Pons (tissue), 1 donor: ENCODE measurements at regions not wholly inside any gene's neighbourhood (a gene's known extent, or its start where the extent isn't known, plus 50 kb on each side); places are given as distances from the start of the nearest gene placed in this dataset.
"Not testable (repeated sequence)": the region's sequence is repeated elsewhere in the genome, so short reads cannot be mapped to it uniquely, and the experiment has no call there.

Experiments
- DNase-seq: peaks from one replicate; pipeline ENCODE4 v3.0.0-alpha.2; 2016; ENCODE audit warnings: low spot score

DNA sequence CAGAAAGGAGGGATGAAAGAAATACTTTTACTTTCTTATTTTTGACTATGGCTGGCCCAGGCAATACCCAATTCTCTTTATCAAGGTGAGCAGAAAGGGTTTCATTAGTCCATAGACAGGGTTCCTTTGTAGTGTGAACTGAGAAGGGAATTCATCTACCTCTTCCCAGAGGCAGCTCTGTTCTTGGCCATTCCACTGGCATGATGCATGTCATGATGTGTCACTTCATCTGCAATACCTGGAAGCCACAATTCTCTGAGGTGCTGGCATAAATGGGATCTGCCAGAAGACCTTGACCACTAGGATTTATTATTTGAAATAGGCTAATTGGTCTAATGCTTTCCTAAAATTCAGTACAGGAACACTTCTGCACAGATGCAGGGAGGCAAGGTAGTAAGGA, 542.8 kb downstream of the RFC3 start:
- no peak for DNase-seq

DNA sequence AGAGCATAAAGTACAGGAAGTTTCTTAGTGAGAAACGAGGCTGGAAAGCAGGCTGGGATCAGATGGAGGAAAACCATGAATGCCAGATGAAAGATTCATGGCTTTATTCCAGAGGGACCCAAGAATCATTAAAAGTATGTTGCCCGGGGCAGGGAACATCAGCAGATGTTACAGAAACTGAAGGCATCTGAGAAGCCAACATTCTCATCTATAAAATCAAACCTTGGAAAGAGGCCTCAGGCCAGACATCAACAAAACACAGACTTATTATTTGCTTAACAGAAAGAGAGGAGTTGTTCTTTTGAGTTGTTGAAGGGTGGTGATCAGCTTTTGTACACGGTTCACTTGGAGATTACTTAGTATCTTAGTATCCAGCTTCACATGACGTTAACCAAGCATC, 543.6 kb downstream of the RFC3 start:
- no peak for DNase-seq

DNA sequence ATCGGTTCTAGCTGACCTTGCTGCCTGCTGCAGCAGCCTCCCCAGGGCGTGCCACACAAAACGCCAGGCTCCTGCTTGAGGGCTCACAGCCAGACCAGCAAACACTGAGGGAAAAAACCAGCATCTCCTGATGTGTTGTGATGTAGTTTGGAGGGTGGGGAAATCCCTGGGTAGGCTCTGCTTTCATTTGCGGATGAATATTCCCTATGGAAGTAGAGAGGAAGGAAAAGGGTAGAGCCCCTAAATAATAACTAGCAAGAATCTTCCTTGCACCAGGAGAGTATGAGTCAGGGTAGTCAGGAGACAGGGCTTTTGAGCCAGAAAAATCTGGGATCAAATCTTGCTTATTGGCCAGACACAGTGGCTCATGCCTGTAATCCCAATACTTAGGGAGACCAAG, 545.3 kb downstream of the RFC3 start:
- DNase-seq = no peak

DNA sequence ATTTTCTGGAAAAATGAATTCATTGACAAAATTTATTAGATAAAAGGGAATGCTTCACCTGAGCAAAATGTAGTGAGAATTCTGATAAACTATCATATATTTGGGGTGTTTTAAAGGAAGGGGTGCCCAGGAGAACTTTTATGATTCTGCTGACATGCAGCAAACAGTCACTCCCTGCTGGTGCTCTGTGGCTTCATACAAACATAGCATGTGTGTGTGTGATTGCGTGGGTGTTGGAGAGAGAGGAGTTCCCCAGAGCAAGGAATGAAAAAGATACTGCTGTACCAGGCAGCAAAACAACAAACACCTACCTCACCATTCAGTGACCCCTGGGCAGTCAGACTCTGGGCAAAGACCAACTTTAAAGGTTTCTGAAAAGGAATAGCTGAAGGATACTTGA, 546.7 kb downstream of the RFC3 start:
- no peak for DNase-seq

DNA sequence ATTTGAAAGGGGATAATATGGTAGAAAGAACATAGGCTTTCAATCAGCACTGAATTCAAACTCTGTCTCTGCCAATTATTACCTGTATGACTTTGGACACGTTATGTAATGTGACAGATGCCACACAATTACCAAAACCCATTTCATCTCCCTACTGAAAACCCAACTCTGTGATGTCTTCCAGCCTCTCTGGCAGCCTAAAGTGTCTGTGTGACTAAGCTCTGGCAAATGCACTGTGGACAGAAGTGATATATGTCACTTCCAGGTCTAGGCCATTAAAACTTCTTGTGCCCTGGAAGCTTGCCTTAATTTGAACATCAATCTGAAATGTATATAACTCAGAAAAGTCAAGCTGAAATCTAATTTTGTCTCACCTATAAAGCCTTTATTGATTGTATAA, 552.0 kb downstream of the RFC3 start:
- DNase-seq = no peak

DNA sequence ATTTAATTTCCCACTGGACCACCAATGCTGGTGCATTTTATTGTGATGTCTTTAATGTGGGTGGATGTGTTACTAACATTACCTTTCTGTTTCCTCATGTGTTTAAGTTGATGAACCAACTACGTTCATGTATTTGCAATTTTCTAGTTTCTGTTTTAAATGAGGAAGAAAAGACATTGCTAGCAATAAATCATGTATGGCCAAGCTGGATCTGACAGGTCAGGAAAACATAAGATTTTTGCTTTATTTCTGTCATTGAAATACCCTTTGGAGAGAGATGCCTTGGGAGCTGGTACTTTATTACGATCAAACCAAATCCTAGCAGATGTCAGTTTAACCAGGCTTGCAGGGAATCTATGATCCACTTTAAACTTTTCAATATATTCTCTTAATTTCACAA, 553.2 kb downstream of the RFC3 start:
- DNase-seq = no peak

- no peak for DNase-seq
Observed at GRCh38 chr13:34371645-34372395, 553.9 kb downstream of the RFC3 start.

DNA sequence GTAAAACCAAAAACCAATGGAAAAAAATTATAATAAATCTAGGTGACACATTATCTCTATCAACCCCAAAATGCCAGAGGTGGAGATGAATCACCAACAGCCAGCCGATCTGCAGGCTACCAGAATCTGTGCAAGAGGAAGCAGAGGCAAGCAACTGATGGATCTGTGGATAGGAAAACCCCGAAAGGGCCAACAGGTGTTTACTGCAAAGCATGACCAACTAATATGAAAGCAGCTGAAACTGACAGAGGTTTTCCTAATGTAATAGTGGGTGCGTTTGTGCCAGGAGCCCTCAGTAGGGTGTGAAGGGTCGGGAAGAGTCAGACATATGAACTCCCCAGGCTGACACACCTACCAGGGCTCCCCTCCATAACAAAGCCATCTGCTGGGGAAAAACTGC, 554.6 kb downstream of the RFC3 start:
- no peak for DNase-seq

DNA sequence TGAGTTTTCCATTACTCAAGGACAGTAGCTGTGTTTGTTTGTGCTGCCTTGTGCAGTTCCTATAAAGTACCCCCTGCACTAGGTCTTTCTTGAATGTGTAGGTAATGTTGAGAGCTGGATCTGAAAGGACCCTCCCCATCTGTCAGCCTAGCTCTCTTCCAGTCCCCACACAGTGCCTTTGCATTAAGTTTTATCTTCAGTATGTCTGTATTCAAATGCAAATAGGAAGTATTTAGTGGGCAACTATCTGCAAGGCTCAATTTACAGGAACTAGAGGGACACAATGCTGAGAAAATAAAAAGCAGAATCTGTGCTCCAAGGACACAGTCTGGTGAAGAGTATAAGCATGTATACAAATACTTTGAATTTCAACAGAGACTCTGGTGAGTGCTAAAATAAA, 558.5 kb downstream of the RFC3 start:
- DNase-seq = no peak

- no peak for DNase-seq
Observed at GRCh38 chr13:34381228-34381627, 560.8 kb upstream of the NBEA start.

- no peak for DNase-seq
Observed at GRCh38 chr13:34383728-34384127, 558.3 kb upstream of the NBEA start.

GRCh38 chr13:34386229-34386628, 555.8 kb upstream of the NBEA start:
- not testable (repeated sequence) for DNase-seq

DNA sequence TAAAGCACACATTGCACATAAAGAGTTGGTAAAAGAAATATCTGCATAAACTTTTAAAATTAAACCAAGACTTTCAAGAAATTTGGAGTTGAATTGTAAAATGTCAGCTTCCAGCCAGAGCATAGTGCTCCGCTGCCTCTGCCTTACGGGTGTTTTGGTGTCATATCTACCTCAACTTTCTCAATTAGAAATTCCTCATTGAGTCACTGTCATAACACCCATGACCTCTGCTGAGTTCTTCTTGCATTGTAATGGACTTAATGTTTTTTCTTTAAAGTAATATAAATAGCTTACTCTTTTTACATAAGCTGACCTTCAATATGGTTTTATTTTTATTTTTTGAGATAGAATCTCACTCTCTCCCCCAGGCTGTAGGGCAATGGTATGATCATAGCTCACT, 551.0 kb upstream of the NBEA start:
- no peak for DNase-seq

GRCh38 chr13:34401696-34402095, 540.4 kb upstream of the NBEA start:
- no peak for DNase-seq

DNA sequence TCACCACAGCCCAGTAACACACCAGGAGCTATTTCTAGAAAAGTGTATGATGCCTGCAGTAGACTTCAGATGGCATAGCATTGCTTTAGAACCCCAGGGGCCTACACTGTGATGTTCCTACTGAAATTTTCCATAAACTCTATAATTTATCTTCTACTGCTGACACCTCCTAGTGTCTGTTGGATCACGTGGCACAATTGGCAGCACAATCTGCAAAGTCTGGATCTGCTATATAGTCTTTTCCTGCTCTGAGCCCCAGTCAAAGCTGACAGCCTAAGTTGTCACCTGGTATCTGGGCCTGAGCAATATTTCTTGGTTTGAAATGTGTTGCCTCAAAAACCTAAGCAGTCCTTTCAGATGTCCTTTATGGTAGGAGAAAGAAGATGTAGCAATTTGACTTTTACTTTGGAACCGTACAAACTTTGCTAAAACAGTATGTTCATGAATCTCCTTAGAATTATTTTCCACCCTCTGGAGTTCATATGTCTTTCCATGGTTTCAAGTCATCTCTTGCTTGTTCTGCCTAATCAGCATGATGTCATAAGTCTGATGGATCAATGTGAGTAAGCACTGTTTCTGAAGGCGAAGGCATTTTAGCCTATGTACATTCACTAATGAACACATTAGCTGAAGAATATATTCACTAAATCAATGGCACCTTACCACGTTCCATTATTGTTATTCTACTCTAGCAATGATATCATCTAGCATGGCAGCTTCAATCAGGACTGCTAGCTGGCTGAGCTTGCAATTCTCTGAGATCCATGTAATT, 536.5 kb upstream of the NBEA start:
- DNase-seq = no peak

DNA sequence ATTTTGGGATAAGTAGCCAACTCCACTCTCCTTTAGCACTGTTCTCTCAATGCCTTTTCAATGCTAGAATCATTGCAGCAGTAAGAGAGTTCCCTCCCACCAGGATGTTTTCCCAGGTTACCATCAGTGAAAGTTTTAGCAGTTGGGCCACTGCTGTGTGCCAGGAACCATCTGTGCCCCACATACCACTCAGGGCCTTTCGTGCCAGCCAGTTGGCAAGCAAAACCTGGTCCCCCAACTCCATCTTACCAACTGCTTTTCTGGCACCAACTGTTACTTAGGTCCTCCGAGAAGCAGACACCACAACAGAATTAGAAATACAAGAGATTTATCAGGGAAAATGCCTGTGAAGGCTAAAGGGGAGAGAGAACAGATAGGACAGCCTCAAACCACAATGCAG, 533.4 kb upstream of the NBEA start:
- DNase-seq = peak; percentile 21

DNA sequence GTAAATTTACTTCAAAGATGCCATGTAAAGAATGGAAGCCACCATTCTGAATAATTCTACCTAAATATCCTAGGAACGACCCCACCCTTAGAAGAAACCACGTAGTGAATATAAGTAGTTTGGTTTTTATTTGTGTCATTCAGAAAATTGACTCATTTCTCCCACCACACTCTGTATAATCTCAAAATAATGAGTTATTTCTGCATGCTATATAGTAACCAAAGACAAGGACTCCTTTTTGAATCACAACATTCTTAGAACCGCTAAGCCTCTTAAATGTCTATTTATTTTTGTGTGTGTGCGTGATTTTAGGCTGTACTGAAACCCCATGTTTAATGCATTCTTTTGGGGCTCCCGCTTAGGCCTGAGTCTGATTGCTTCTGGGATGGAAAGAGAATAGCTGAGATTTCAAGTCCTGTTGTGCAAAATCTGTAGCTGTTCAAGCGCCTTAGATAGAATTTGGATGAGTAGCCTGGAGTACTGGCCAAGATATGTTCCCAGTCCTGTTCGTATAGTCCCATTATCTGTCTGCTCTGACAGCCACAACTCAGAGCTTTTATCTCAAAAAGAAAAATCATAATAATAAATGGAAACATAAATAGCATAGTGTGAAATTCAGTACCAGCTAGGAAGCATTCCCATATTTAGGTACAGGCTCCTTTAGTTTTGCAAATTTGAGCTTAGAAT, 532.4 kb upstream of the NBEA start:
- no peak for DNase-seq

DNA sequence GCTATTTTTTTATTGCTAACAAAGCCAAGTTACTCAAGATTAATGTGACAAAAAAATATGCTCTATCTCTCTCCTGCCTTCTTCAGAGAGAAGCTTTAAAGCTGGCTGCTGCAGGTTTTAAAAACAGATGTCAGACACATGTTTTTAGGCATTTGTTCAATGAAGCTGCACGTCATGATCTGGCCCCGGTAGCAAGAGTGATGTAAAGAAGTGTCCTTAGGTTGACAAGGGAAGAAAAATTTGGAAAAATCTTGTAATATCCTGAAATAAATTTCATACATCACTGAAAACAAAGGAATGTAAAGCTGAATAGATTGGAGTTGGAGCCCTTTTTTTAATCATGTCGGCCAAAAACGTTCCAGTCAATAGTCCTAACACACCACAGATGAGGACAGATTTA, 531.4 kb upstream of the NBEA start:
- DNase-seq = no peak

DNA sequence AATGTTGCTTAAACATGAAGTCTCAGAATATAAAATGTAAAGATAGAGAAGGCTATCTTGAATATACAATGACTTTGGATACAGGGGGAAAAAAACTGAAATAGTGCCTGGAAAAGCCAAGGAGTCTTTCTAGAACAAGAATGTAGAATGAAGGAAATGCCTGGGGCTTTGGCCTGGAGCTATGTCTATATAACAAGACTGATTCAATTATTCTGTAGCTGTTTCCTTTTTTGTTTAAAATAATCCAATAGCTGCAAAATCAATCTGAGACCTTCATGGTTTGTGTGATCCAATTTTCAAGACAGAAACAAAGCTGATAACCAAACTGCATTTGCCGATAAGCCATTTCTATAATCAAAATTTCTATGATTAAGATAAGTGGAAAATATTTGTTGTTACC, 530.9 kb upstream of the NBEA start:
- DNase-seq = no peak

- DNase-seq = no peak
Observed at GRCh38 chr13:34411894-34412293, 530.2 kb upstream of the NBEA start.

GRCh38 chr13:34412295-34412694, 529.8 kb upstream of the NBEA start:
- DNase-seq = no peak

- DNase-seq = no peak
Observed at GRCh38 chr13:34412817-34413375, 529.2 kb upstream of the NBEA start.
